H1 (cell line): ENCODE measurements at regions not wholly inside any gene's neighbourhood (a gene's known extent, or its start where the extent isn't known, plus 50 kb on each side); places are given as distances from the start of the nearest gene placed in this dataset.

ENCODE experiments used
- CTCF ChIA-PET: fragments of 300-600 bp; sonication (Branson Sonifier 250); formaldehyde crosslinking; loops from one replicate; lab custom pipeline; 2021; ENCODE audit not compliant: partially characterized antibody; lab: Charles Lee
- POLR2A ChIA-PET: fragments of 300-600 bp; sonication (Branson Sonifier 250); formaldehyde crosslinking; loops from one replicate; lab custom pipeline; 2021; ENCODE audit warnings: inconsistent platforms; ENCODE audit not compliant: partially characterized antibody; lab: Charles Lee
- DNase-seq, 2 experiments: peaks; one replicate each; pipeline versions ENCODE4 v3.0.0 to v3.0.0-alpha.2; 2010 to 2022; ENCODE audit warnings: low spot score in 2 of 2, low read depth in 1 of 2, mixed read lengths in 1 of 2
- FAIRE-seq: peaks from 2 replicates; lab custom pipeline; 2011; peaks lifted over from hg19 to GRCh38; lab: Jason Lieb, UNC
- H2AFZ ChIP-seq: 2 replicates; pipeline ENCODE4 v1.8.1; 2012; ENCODE audit warnings: low read length, inconsistent platforms
- H2AK5ac ChIP-seq: 2 replicates; pipeline ENCODE4 v1.6.1; 2013; ENCODE audit warnings: low read depth, low read length
- H2BK120ac ChIP-seq: replicated peaks from 2 replicates; pipeline ENCODE3; 2013; ENCODE audit warnings: low read depth, low read length, inconsistent platforms
- H2BK12ac ChIP-seq: 2 replicates; pipeline ENCODE4 v1.6.1; 2013; ENCODE audit warnings: low read depth, low read length
- H2BK15ac ChIP-seq: 2 replicates; pipeline ENCODE4 v1.6.1; 2013; ENCODE audit warnings: low read length
- H2BK20ac ChIP-seq: 2 replicates; pipeline ENCODE4 v1.6.1; 2013; ENCODE audit warnings: low read length
- H2BK5ac ChIP-seq: 2 replicates; pipeline ENCODE4 v1.6.1; 2013; ENCODE audit warnings: low read depth, low read length
- H3K14ac ChIP-seq: 2 replicates; pipeline ENCODE4 v1.6.1; 2013; ENCODE audit warnings: inconsistent platforms; ENCODE audit not compliant: insufficient read length
- H3K18ac ChIP-seq: 2 replicates; pipeline ENCODE4 v1.6.1; 2013; ENCODE audit warnings: low read length; ENCODE audit errors: extremely low read depth
- H3K23ac ChIP-seq: 2 replicates; pipeline ENCODE4 v1.6.1; 2013; ENCODE audit warnings: inconsistent platforms; ENCODE audit not compliant: insufficient read length
- H3K23me2 ChIP-seq: 2 replicates; pipeline ENCODE4 v1.6.1; 2013; ENCODE audit warnings: low read depth, low read length
- H3K27ac ChIP-seq: 2 replicates; pipeline ENCODE4 v1.6.1; 2011; ENCODE audit warnings: low read depth, low read length, inconsistent platforms
- H3K27me3 ChIP-seq, 4 experiments: replicated peaks in 1 of 4; 1 replicate in 1 of 4; 2 replicates in 3 of 4; pipeline versions ENCODE4 v1.6.1 to v1.8.1; 2011 to 2013; ENCODE audit warnings: low read length in 3 of 4, mild to moderate bottlenecking in 3 of 4, inconsistent platforms in 2 of 4, mixed read lengths in 2 of 4, moderate library complexity in 1 of 4; ENCODE audit not compliant: control insufficient read depth in 3 of 4, insufficient read depth in 3 of 4; ENCODE audit errors: extremely low read depth in 1 of 4
- H3K36me3 ChIP-seq, 4 experiments: 2 replicates each; pipeline versions ENCODE4 v1.6.1 to v1.8.1; 2011 to 2013; ENCODE audit warnings: mild to moderate bottlenecking in 4 of 4, low read length in 3 of 4, moderate library complexity in 2 of 4, control low read depth in 1 of 4, inconsistent platforms in 1 of 4; ENCODE audit not compliant: insufficient read depth in 4 of 4, control insufficient read depth in 2 of 4
- H3K4ac ChIP-seq: replicated peaks from 2 replicates; pipeline ENCODE3; 2013; ENCODE audit warnings: low read length, low read depth, mixed read lengths, inconsistent platforms; ENCODE audit not compliant: insufficient read length
- H3K4me1 ChIP-seq, 4 experiments: replicated peaks in 1 of 4; 1 replicate in 1 of 4; 2 replicates in 3 of 4; pipeline versions ENCODE4 v1.6.1 to v1.8.1; 2011 to 2013; ENCODE audit warnings: low read length in 3 of 4, inconsistent platforms in 2 of 4, mixed read lengths in 1 of 4; ENCODE audit not compliant: insufficient read depth in 4 of 4, control insufficient read depth in 3 of 4
- H3K4me2 ChIP-seq, 2 experiments: 2 replicates each; pipeline versions ENCODE4 v1.6.1 to v1.8.1; 2011 to 2013; ENCODE audit warnings: low read depth in 2 of 2, low read length in 2 of 2, control low read depth in 1 of 2, inconsistent platforms in 1 of 2, mild to moderate bottlenecking in 1 of 2; ENCODE audit not compliant: insufficient read depth in 1 of 2
- H3K4me3 ChIP-seq, 4 experiments: fragments of 200-600, 300-600 bp in 1 of 4; sonication (generic), shearing (Covaris generic), sonication (Bioruptor Twin) in 1 of 4; 2 replicates each; pipeline versions ENCODE4 v1.5.1 to v1.8.1; 2011 to 2016; ENCODE audit warnings: low read length in 4 of 4, low read depth in 3 of 4, control low read depth in 2 of 4, inconsistent platforms in 2 of 4, mild to moderate bottlenecking in 2 of 4, mixed read lengths in 1 of 4, moderate library complexity in 1 of 4; ENCODE audit not compliant: insufficient read depth in 2 of 4; ENCODE audit errors: extremely low read depth in 1 of 4
- H3K56ac ChIP-seq: replicated peaks from 2 replicates; pipeline ENCODE3; 2013; ENCODE audit warnings: low read depth, mild to moderate bottlenecking, mixed read lengths, low read length, inconsistent platforms; ENCODE audit not compliant: insufficient read length
- H3K79me1 ChIP-seq: 2 replicates; pipeline ENCODE4 v1.6.1; 2013; ENCODE audit warnings: low read depth, low read length, control low read depth
- H3K79me2 ChIP-seq, 2 experiments: 2 replicates each; pipeline versions ENCODE4 v1.6.1 to v1.8.1; 2012 to 2013; ENCODE audit warnings: low read length in 2 of 2, mild to moderate bottlenecking in 2 of 2, inconsistent platforms in 1 of 2; ENCODE audit not compliant: insufficient read depth in 2 of 2, control insufficient read depth in 1 of 2
- H3K9ac ChIP-seq, 4 experiments: replicated peaks in 1 of 4; 1 replicate in 1 of 4; 2 replicates in 3 of 4; pipeline versions ENCODE4 v1.6.1 to v1.8.1; 2011 to 2013; ENCODE audit warnings: low read depth in 3 of 4, low read length in 3 of 4, control low read depth in 2 of 4, mild to moderate bottlenecking in 2 of 4, moderate library complexity in 2 of 4, inconsistent platforms in 1 of 4; ENCODE audit errors: extremely low read depth in 1 of 4
- H3K9me3 ChIP-seq, 2 experiments: 2 replicates each; pipeline versions ENCODE4 v1.6.1 to v1.8.1; 2012 to 2013; ENCODE audit warnings: mild to moderate bottlenecking in 2 of 2, moderate library complexity in 2 of 2, control low read depth in 1 of 2, inconsistent platforms in 1 of 2, low read depth in 1 of 2, low read length in 1 of 2, mixed read lengths in 1 of 2; ENCODE audit not compliant: insufficient read depth in 2 of 2
- H4K20me1 ChIP-seq, 2 experiments: replicated peaks in 1 of 2; 2 replicates each; pipeline versions ENCODE3 to v1.8.1; 2011 to 2013; ENCODE audit warnings: inconsistent platforms in 2 of 2, low read length in 2 of 2, mild to moderate bottlenecking in 1 of 2; ENCODE audit not compliant: insufficient read depth in 2 of 2, control insufficient read depth in 1 of 2
- H4K5ac ChIP-seq: 2 replicates; pipeline ENCODE4 v1.6.1; 2013; ENCODE audit warnings: low read length, low read depth, mixed read lengths, inconsistent platforms; ENCODE audit not compliant: insufficient read length
- H4K8ac ChIP-seq: 2 replicates; pipeline ENCODE4 v1.8.0; 2013; ENCODE audit warnings: mild to moderate bottlenecking, moderate library complexity, low read length, inconsistent platforms; ENCODE audit not compliant: insufficient read depth; ENCODE audit errors: extremely low read depth
- H4K91ac ChIP-seq: replicated peaks from 2 replicates; pipeline ENCODE3; 2013; ENCODE audit warnings: low read length, mixed read lengths, inconsistent platforms; ENCODE audit not compliant: insufficient read length
- BCL11A ChIP-seq, 2 experiments: IDR thresholded peaks; one replicate each; pipeline ENCODE4 v1.6.1; 2011; ENCODE audit warnings: low read depth in 2 of 2, low read length in 2 of 2, mild to moderate bottlenecking in 2 of 2
- GTF2F1 ChIP-seq: IDR thresholded peaks from 2 replicates; pipeline ENCODE4 v1.6.1; 2012; ENCODE audit warnings: low read depth, low read length, improper control_type of control experiment, borderline replicate concordance
- JUND ChIP-seq: IDR thresholded peaks from 2 replicates; pipeline ENCODE4 v1.6.1; 2011; ENCODE audit warnings: mild to moderate bottlenecking, improper control_type of control experiment, low read length
- RFX5 ChIP-seq: IDR thresholded peaks from 2 replicates; pipeline ENCODE4 v1.6.1; 2011; ENCODE audit warnings: low read depth, low read length, improper control_type of control experiment, borderline replicate concordance
- SIRT6 ChIP-seq: IDR thresholded peaks from one replicate; pipeline ENCODE4 v1.7.1; 2012; ENCODE audit warnings: low read length, inconsistent platforms
- SP1 ChIP-seq: IDR thresholded peaks from 2 replicates; pipeline ENCODE4 v1.6.1; 2011; ENCODE audit warnings: low read depth, low read length
- WGBS, 2 experiments: shearing (Covaris generic) in 1 of 2; methylation state at CpG; one replicate each; pipeline versions ENCODE4 v1.1.6 to v1.1.7; 2013 to 2015; ENCODE audit warnings: low lambda C conversion rate in 2 of 2, mixed read lengths in 2 of 2, inconsistent platforms in 1 of 2, low coverage in 1 of 2, missing lambda C conversion rate in 1 of 2; ENCODE audit not compliant: insufficient replicate concordance in 2 of 2, insufficient coverage in 1 of 2, insufficient read length in 1 of 2; ENCODE audit errors: extremely low coverage in 1 of 2, missing lambda C conversion rate in 1 of 2; 5-methylcytosine and 5-hydroxymethylcytosine counted together

- DNase-seq, result no peak
- H3K4ac ChIP-seq, result no peak overlapping the region
Measured at GRCh38 chr18:64270608-64271007, 121.7 kb upstream of the LINC00305 start.

More at GRCh38 chr18:64270608-64271007, 121.7 kb upstream of the LINC00305 start:
- Histone ChIP-seq H3K79me1 (no peaks in the 10 kb centered on the region), H3K4me1 (peaks cover 3 to 19% (median 15%) of the 10 kb centered on the region in 4 experiments; a peak in 6 of 7 replicates), H4K20me1 (no peaks in the 10 kb centered on the region), H4K91ac (peak overlapping the region; percentile 22), H2BK12ac (peak overlapping the region; percentile 62; the same call in 1 of the 2 replicates), H2BK15ac (no peak overlapping the region), H2BK20ac (no peak overlapping the region), H3K14ac (no peak overlapping the region), H3K23ac (no peak overlapping the region), H3K23me2 (no peaks in the 10 kb centered on the region), H3K18ac (no peak overlapping the region; the same call in 1 of the 2 replicates), H2AFZ (no peak overlapping the region), H3K36me3 (no peaks in the 10 kb centered on the region), H3K4me2 (no peak overlapping the region), H3K79me2 (no peaks in the 10 kb centered on the region), H4K8ac (no peak overlapping the region), H3K4me3 (no peak overlapping the region), H2BK120ac (peak overlapping the region; percentile 44), H3K9ac (no peak overlapping the region), H4K5ac (no peak overlapping the region), H3K27me3 (no peaks in the 10 kb centered on the region), H2AK5ac (no peak overlapping the region), H3K27ac (no peak overlapping the region), H3K9me3 (peaks cover 0 to 2% of the 10 kb centered on the region in 2 experiments; a peak in 1 of 4 replicates), H2BK5ac (no peak overlapping the region), H3K56ac (no peak overlapping the region)
- ChIA-PET CTCF (no interaction called here), POLR2A (no interaction called here)
- TF ChIP-seq JUND (no peak), RFX5 (no peak), GTF2F1 (no peak), SIRT6 (no peak), SP1 (no peak), BCL11A (IDR thresholded peaks at IDR 0.05; ENCODE audit: low read depth in 2 of 2, low read length in 2 of 2) (no peak)
- FAIRE-seq, result no peak
- WGBS, 2 experiments, result 95% methylated on average over 1 of the region's 1 CpG; no CpG with 5 or more reads in 1 of the 2 experiments
